Erythroblast (primary cell): ENCODE measurements at regions not wholly inside any gene's neighbourhood (a gene's known extent, or its start where the extent isn't known, plus 50 kb on each side); places are given as distances from the start of the nearest gene placed in this dataset.

Experiments
- DNase-seq, 2 experiments: peaks; one replicate each; lab custom pipeline; 2025; lab: John Stamatoyannopoulos, UW
- GATA1 ChIP-seq: IDR thresholded peaks from 2 replicates; pipeline ENCODE4 v1.6.1; 2011; ENCODE audit warnings: low read depth, mild to moderate bottlenecking, control low read depth, low read length, moderate library complexity
- POLR2A ChIP-seq: IDR thresholded peaks from 2 replicates; pipeline ENCODE4 v1.6.1; 2011; ENCODE audit warnings: mild to moderate bottlenecking, low read length

GRCh38 chr6:54991761-54992330 is 145.3 kb downstream of the FAM83B start:
- DNase-seq, result no peak
- TF ChIP-seq POLR2A, result no peak
- TF ChIP-seq GATA1, result no peak

GRCh38 chr6:54992789-54993188 is 146.2 kb downstream of the FAM83B start:
- no peak for TF ChIP-seq GATA1
- TF ChIP-seq POLR2A, result no peak
- DNase-seq, result peak; percentile 1 to 13

GRCh38 chr6:54993294-54993693 is 146.7 kb downstream of the FAM83B start:
- DNase-seq, result no peak
- TF ChIP-seq GATA1 (no peak), POLR2A (no peak)

- TF ChIP-seq GATA1 (no peak), POLR2A (no peak)
- DNase-seq, result no peak
Observed at GRCh38 chr6:54993948-54994347, 147.4 kb downstream of the FAM83B start.

GRCh38 chr6:54998576-54998975 is 152.0 kb downstream of the FAM83B start:
- TF ChIP-seq POLR2A, result no peak
- TF ChIP-seq GATA1, result no peak
- DNase-seq, result peak in 1 of 2 experiments; percentile 31

GRCh38 chr6:55003719-55004430 is 157.3 kb downstream of the FAM83B start:
- no peak for TF ChIP-seq GATA1
- TF ChIP-seq POLR2A, result no peak
- peak; percentile 22 to 63 for DNase-seq

- no peak for DNase-seq
- TF ChIP-seq GATA1 (no peak), POLR2A (no peak)
Observed at GRCh38 chr6:55009131-55009530, 162.6 kb downstream of the FAM83B start.

- TF ChIP-seq POLR2A (no peak), GATA1 (no peak)
Observed at GRCh38 chr6:55011034-55011433, 163.3 kb upstream of the HCRTR2 start.

GRCh38 chr6:55012454-55012853 is 161.9 kb upstream of the HCRTR2 start:
- no peak for DNase-seq
- TF ChIP-seq GATA1 (no peak), POLR2A (no peak)

More at GRCh38 chr6:55011034-55011433, 163.3 kb upstream of the HCRTR2 start:
- DNase-seq, result no peak

- no peak for DNase-seq
- no peak for TF ChIP-seq POLR2A
- no peak for TF ChIP-seq GATA1
Observed at GRCh38 chr6:55014321-55015088, 159.8 kb upstream of the HCRTR2 start.

- no peak for TF ChIP-seq GATA1
- TF ChIP-seq POLR2A, result no peak
- DNase-seq, result no peak
Observed at GRCh38 chr6:55016261-55016660, 158.1 kb upstream of the HCRTR2 start.

GRCh38 chr6:55017555-55018300 is 156.6 kb upstream of the HCRTR2 start:
- TF ChIP-seq GATA1 (no peak), POLR2A (no peak)
- no peak for DNase-seq

- DNase-seq, result no peak
- TF ChIP-seq POLR2A (no peak), GATA1 (no peak)
Observed at GRCh38 chr6:55019591-55019990, 154.7 kb upstream of the HCRTR2 start.
